GM12865 (cell line): ENCODE measurements at regions not wholly inside any gene's neighbourhood (a gene's known extent, or its start where the extent isn't known, plus 50 kb on each side); places are given as distances from the start of the nearest gene placed in this dataset.

Experiments
- DNase-seq: peaks from one replicate; pipeline ENCODE4 v3.0.0; 2010; ENCODE audit warnings: low read depth
- H3K4me3 ChIP-seq: 2 replicates; pipeline ENCODE4 v1.5.1; 2011; ENCODE audit warnings: mild to moderate bottlenecking, low read depth, low read length, control low read depth
- TF ChIP-seq, protein P1 (sequence below): IDR thresholded peaks from 2 replicates; pipeline ENCODE4 v1.5.1; 2011; ENCODE audit warnings: low read length, control low read depth, low read depth, inconsistent platforms; ENCODE audit not compliant: insufficient read depth; ENCODE audit errors: missing control alignments

DNA sequence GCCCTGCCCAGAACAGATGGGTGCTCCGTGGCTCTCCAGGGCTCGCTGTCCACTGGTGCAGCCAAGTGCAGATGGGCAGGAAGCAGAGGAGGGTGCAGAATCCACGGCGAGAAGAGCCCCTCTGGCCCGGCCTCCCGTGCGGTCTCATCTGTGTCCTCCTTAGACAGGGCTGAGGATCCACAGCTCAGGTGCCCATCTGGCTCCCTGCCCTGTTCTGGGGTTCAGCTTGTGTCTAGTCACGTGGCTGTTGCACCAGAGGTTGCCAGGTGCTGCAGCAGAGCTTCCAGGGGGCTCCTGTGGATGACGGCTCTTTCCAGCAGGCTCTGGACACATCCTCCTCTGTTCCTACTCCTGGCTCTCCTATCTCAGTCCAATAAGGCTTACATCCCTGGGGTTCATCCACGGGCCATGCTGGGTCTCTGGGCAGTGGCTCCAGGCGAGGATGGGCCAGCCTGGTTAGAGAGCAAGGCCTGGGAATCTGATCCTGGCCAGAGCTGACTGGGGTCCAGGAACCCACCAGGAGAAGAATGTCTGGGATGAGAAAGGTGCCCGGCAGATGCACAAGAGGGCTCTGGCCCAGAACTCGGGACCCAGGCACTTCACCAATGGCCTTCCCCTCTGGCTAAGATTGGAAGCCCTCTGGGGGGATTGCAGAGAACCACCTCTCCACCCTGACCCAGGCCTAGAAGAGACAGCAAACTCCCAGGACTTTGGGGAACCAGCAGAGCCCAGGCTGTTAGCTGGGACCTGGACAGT, 116.3 kb upstream of the ID2 start:
- no peak for DNase-seq
- TF ChIP-seq, protein P1, sequence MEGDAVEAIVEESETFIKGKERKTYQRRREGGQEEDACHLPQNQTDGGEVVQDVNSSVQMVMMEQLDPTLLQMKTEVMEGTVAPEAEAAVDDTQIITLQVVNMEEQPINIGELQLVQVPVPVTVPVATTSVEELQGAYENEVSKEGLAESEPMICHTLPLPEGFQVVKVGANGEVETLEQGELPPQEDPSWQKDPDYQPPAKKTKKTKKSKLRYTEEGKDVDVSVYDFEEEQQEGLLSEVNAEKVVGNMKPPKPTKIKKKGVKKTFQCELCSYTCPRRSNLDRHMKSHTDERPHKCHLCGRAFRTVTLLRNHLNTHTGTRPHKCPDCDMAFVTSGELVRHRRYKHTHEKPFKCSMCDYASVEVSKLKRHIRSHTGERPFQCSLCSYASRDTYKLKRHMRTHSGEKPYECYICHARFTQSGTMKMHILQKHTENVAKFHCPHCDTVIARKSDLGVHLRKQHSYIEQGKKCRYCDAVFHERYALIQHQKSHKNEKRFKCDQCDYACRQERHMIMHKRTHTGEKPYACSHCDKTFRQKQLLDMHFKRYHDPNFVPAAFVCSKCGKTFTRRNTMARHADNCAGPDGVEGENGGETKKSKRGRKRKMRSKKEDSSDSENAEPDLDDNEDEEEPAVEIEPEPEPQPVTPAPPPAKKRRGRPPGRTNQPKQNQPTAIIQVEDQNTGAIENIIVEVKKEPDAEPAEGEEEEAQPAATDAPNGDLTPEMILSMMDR, result no peak

DNA sequence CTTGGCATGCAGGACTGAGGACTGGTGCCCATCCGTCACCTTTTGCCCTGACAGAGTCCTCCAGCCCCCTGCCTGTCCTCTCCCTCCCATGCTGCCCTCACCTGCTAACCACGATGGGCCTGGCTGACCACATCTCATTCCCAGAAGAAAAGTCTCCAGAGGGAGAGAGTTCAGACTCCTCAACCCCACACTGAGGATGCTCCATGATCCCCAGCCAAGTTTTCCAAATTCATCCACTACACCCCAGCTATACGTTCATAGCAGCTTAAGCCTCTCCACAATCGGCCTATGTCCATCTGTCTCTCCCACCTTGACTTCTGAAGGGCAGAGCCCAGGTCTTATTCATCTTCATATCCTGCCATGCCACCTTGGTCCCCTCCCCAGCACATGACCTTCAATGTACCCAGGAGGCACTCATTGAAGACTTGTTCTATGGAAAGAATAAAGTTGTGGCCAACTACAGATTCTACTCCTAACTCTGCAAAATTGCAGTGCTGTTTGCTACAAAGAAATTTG, 115.6 kb upstream of the ID2 start:
- no peak overlapping the region for H3K4me3 ChIP-seq
- TF ChIP-seq, protein P1, result no peak
- no peak for DNase-seq

More for the DNA sequence above, 116.3 kb upstream of the ID2 start:
- H3K4me3 ChIP-seq, result no peak overlapping the region

DNA sequence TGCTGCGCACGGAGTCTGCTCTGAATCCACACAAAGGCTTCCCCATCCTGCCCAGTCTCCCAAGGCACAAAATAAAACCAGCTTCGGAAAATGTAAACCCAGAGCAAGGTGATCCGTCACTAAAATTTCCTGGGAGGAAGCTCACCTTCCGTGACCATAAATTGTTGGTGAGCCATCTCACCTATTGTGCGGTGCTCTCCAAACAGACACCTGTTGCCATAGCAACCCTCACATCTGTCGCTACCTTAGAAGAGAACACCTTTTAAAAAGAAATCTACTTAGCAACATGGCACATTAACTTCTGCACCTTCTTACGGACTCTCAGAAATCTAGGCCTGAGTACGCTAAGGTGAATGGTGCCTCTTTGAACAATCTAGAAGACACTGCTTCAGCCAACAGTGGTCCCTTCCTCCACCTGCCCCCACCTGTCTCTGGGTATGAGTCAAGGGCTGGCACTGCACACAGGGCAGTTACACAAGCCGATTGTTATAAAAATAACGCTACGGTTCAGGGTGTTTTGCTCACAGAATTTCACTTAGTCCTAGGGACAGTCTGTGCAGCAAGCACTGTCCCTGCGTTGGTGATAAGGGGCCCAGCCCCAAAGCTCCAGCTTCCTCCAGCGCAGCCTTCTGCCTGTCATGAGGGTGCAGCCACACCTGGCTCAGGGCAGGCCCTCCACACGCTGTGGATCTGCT, 114.9 kb upstream of the ID2 start:
- TF ChIP-seq, protein P1, result no peak
- H3K4me3 ChIP-seq, result no peak overlapping the region
- DNase-seq, result no peak

DNA sequence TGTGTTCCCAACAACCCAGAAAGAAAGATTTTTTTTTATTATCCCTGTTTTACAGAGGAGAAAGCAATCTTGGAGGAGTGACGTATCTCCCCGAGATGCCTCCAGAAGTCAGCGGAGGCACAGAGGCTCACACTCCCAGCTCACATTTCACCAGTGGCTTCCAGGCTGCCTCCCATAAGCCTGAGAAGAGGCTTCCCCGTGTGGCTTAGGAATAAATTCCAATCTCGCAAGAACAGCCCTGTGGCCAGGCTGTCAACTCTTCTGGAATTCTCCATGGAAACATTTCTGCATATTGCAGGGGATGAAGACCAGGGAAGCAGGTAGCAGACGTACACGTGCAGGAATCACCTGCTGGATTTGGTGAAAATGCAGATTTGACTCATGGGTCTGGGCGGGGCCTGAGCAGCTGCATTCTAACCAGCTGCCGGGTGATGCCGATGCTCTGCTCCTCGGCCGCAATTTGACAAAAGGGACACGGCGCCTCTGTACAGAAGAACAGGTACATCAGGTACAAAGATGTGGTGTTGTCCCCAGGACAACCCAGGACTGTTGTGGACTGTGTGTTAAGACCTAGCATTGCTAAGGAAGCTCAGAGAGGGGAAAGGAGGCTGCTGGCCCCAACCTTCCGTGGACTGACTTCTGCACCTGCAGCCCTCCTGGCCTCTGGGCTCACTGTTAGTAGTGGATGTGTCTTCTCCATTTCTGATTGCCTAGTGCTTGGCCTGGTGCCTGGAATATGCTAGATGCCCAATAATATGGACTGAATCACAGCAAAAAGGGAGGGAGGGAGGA, 114.2 kb upstream of the ID2 start:
- no peak overlapping the region for H3K4me3 ChIP-seq
- no peak for DNase-seq
- TF ChIP-seq, protein P1, result no peak

DNA sequence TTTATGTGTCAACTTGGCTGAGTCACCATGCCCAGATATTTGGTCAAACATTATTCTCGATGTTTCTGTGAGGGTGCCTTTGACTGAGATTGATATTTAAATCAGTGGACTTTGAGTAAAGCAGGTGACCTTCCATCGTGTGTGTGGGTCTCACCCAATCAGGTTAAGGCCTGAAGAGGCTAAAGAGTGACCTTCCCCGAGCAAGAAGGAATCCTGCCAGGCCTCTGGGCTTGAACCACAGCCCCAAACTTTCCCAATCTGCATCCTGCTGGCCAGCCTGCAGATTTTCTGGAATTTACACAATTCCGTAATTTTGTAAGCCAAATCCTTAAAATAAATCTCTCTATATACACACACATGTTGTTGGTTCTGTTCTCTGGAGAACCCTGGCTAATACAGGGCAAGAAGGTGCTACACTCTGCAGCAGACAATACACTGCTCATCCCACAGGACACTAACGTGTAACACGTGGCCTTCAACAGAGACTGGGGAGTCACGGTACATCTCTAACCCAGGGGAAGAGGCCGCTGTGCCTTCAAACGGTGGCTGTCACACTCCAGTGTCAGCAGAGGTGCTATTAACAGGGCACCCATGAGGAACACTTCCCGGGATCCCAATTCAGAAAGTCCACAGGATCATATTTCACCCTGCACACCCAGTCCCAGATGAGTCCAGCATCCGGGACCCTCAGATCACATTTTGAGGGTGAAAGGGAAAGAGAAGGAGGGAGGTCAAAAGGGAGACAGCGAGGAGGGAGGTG, 113.1 kb upstream of the ID2 start:
- no peak overlapping the region for H3K4me3 ChIP-seq
- DNase-seq, result no peak
- TF ChIP-seq, protein P1, result no peak

DNA sequence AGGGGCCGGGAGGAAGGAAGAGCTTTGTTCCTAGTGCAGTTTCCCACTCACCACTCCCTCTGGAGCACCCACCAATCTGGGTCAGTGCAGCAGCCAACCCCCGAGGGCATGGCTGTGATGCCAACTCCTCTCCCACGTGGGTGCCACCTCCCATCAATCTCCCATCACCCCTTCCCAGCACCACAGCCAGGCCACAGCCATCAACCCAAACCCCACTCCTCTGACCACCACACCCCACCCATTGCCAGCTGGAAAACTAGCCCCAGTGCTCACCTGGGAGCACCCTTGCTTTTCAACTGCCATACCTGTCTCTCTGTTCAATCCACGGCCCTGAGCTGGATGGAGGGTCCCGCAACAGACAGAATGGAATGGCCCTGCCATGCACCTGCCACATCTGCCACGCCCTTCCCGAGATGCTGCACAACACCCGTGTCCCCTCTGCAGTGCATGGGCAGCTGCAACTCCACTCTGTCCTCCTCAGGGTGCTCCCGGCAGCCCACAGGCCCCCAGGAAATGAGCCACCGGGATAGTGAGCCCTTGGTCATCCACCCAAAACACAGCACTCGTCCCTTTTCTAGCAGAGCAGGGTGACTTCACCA, 112.4 kb upstream of the ID2 start:
- no peak for DNase-seq
- TF ChIP-seq, protein P1, result no peak
- no peak overlapping the region for H3K4me3 ChIP-seq
